Omental fat pad (tissue), 3 donors: ENCODE measurements at regions not wholly inside any gene's neighbourhood (a gene's known extent, or its start where the extent isn't known, plus 50 kb on each side); places are given as distances from the start of the nearest gene placed in this dataset. TPM values are rescaled to one million over a fixed set of nuclear protein-coding genes. Genes with fewer than 3 reads are reported as not detected.

Source experiments
- ATAC-seq: fragments of 150-250 bp; one replicate; pipeline ENCODE4 v1.9.1; 2016; ENCODE audit warnings: mild to moderate bottlenecking, moderate library complexity; ENCODE audit not compliant: low FRiP score
- DNase-seq: peaks from one replicate; pipeline ENCODE4 v3.0.0-alpha.2; 2019; ENCODE audit warnings: low spot score
- small RNA-seq: library from RNA; depleted of rRNA; stranded (forward); fragments of <200 nt; gene quantifications from one replicate; pipeline ENCODE3, GENCODE V24; 2016
- TF ChIP-seq, protein P1 (sequence below), 3 donors: fragments of 450-650 bp; IDR thresholded peaks; one replicate each; pipeline ENCODE4 v1.5.1; 2016 to 2017; ENCODE audit warnings: antibody characterized with exemption in 3 of 3, mild to moderate bottlenecking in 3 of 3, moderate library complexity in 2 of 3

DNA sequence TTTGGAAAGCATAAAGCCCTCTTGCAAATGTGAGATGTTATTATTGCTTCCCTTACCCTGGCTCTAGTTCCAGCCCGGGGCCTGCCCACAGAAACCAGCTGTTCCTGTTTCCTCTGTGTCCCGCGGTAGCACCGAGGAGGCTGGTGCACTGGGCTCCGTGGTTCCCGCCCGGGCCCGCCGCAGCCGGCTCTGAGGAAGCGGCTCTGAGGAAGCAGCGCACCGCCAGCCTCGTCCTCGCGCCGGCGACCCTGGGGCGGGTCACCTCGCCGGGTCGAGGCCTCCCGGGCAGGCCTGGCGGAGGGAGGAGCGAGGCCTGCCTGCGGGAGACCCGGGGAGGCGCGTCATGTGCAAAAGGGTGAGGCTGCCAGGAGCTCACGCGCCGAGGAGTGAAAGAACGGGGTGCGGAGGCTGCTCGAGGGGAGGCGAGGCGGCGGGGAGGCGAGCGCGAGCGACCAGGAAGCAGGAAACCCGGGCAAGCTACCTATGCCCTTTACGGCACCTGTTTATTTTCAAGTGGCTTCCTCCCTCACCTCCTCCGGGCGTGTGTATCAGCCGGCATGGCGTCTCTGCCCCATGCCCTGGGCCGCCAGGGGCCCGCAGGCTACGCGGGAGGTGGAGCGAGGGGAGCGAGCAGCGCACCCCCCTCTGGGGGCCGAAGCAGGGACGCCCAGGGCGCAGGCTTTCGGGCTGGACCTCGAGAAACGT lies 61.3 kb upstream of the MEGF10 start:
- DNase-seq (no peak), ATAC-seq (peak; percentile 84)
- TF ChIP-seq, protein P1, sequence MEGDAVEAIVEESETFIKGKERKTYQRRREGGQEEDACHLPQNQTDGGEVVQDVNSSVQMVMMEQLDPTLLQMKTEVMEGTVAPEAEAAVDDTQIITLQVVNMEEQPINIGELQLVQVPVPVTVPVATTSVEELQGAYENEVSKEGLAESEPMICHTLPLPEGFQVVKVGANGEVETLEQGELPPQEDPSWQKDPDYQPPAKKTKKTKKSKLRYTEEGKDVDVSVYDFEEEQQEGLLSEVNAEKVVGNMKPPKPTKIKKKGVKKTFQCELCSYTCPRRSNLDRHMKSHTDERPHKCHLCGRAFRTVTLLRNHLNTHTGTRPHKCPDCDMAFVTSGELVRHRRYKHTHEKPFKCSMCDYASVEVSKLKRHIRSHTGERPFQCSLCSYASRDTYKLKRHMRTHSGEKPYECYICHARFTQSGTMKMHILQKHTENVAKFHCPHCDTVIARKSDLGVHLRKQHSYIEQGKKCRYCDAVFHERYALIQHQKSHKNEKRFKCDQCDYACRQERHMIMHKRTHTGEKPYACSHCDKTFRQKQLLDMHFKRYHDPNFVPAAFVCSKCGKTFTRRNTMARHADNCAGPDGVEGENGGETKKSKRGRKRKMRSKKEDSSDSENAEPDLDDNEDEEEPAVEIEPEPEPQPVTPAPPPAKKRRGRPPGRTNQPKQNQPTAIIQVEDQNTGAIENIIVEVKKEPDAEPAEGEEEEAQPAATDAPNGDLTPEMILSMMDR (IDR thresholded peaks at IDR 0.05), result no peak

DNA sequence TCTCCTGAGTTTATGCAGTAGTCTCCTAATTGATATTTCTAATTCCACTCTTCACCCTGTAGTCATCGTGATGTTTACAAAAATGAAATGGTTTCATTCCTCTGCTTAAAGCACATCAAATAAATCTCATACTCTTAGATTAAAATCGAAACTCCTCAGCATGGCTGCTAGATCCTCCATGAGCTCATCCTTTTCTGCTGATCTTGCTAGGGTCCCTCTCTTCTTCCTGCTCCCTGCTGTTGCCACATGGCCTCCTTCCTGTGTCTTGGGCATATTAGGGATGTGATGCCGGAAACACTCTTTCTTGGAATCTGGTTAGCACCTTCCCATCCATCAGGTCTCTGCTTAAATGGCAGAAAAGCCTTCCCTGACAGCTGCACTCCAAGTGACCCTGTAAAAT lies 59.5 kb upstream of the MEGF10 start:
- TF ChIP-seq, protein P1 (IDR thresholded peaks at IDR 0.05), result no peak
- ATAC-seq, result no peak

DNA sequence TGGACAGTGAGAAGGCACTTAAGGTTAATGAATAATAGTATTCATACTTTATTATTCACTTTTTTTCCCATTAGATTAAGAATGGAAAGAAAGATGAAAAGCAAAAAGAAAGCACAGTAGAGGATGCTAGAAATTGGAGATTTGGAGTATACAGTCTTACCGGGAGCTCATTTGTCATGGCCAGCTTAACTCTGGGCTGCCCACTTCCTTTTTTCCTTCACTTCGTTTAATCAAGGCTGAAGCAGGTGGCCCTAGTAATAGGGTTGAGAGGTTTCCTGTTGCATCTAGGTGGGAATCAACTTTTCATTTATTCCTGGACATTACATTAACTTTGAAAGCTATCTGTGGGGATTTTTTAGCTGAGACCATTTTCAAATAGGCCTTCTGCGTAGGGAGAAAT lies 57.0 kb upstream of the MEGF10 start:
- DNase-seq (no peak), ATAC-seq (no peak)
- TF ChIP-seq, protein P1 (IDR thresholded peaks at IDR 0.05), result no peak

More for the DNA sequence above, 59.5 kb upstream of the MEGF10 start:
- DNase-seq, result no peak

DNA sequence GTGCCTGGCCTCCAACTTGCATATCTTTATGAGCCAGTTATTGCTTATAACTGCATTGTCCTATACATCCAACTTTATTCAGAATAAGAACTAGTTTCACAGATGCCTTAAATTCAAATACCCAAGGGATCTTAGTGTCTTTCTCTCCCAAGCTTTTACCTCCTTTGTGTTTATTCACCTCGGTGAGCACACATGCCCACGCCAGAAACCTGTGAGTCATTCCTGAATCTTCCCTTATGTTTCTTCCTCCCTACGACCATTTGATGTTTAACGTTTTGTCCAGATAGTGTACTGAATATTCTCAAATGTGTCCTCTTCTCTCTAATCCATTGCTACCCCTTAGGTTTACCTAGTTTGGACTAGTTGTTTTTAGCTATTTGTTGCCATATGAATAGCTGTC lies 55.5 kb upstream of the MEGF10 start:
- TF ChIP-seq, protein P1 (IDR thresholded peaks at IDR 0.05), result no peak
- DNase-seq (no peak), ATAC-seq (no peak)

DNA sequence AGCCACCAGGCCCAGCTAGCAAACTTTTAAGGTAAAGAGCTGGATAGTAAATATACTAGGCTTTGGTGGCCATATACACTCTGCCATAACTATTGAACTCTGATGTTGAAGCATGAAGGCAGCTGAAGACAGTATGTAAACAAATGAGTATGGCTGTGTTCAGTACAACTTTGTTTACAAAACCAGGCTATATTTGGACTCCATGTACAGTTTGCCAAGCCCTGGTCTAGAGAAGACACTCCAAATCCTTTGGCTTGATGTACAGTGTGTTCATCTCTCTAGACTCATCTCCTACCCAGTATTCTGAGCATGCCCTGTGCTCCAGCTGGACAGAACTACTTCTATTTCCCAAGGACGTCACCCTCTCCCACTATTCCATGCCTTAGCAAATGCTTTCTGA lies 54.3 kb upstream of the MEGF10 start:
- TF ChIP-seq, protein P1 (IDR thresholded peaks at IDR 0.05), result no peak
- DNase-seq (no peak), ATAC-seq (no peak)

Small RNAs in the stretch of these regions (small RNA-seq; reads per million reads assigned to genes)
- gene AC011416.2 (not detected), gene MRPS5P3 (not detected)
